Adrenal gland (tissue), 5 donors: ENCODE measurements at regions not wholly inside any gene's neighbourhood (a gene's known extent, or its start where the extent isn't known, plus 50 kb on each side); places are given as distances from the start of the nearest gene placed in this dataset.

Experiments used
- CTCF ChIP-seq, 6 experiments: fragments of 450-650 bp in 4 of 6; fragments of 200-600 bp in 2 of 6; sonication (generic) in 1 of 6; IDR thresholded peaks; 1 replicate in 5 of 6; 2 replicates in 1 of 6; pipeline versions ENCODE4 v1.5.1 to v1.8.0; 2016 to 2021; ENCODE audit warnings: antibody characterized with exemption in 6 of 6, mild to moderate bottlenecking in 2 of 6, moderate library complexity in 1 of 6
- POLR2A ChIP-seq, 2 donors: fragments of 450-650 bp; IDR thresholded peaks; one replicate each; pipeline ENCODE4 v1.6.1; 2017; ENCODE audit warnings: antibody characterized with exemption in 2 of 2, mild to moderate bottlenecking in 2 of 2, moderate library complexity in 1 of 2
- donor health status: DM: no; HTN: no; CAD: no.

- TF ChIP-seq POLR2A (IDR thresholded peaks at IDR 0.05) (no peak), CTCF (IDR thresholded peaks at IDR 0.05) (no peak)
These were observed 590.4 kb downstream of the TBC1D4 start for GRCh38 chr13:74891610-74892009.
